OCI-LY3 (cell line): ENCODE measurements at regions not wholly inside any gene's neighbourhood (a gene's known extent, or its start where the extent isn't known, plus 50 kb on each side); places are given as distances from the start of the nearest gene placed in this dataset.
"Not testable (repeated sequence)": the region's sequence is repeated elsewhere in the genome, so short reads cannot be mapped to it uniquely, and the experiment has no call there.

Source experiments
- H2AFZ ChIP-seq: fragments of 200-600, 300-600 bp; shearing (Covaris generic); 2 replicates; pipeline ENCODE4 v1.6.0; 2014; ENCODE audit warnings: antibody characterized with exemption, low read depth, low read length
- H3K27ac ChIP-seq: fragments of 200-600, 300-600 bp; sonication (generic); 2 replicates; pipeline ENCODE4 v1.5.1; 2014; ENCODE audit warnings: mild to moderate bottlenecking, low read length, moderate library complexity, mixed read lengths
- H3K27me3 ChIP-seq: fragments of 200-600, 300-600 bp; sonication (generic); 2 replicates; pipeline ENCODE4 v1.6.1; 2014; ENCODE audit warnings: low read depth, low read length, mixed read lengths
- H3K36me3 ChIP-seq: fragments of 200-600, 300-600 bp; sonication (generic); replicated peaks from 2 replicates; pipeline ENCODE3; 2014; ENCODE audit warnings: low read depth, low read length, mixed read lengths
- H3K4me1 ChIP-seq: fragments of 300-600, 200-600 bp; sonication (generic); 2 replicates; pipeline ENCODE4 v1.6.1; 2014; ENCODE audit warnings: low read length, mixed read lengths
- H3K4me2 ChIP-seq: fragments of 200-600, 300-600 bp; sonication (generic); 2 replicates; pipeline ENCODE4 v1.6.1; 2014; ENCODE audit warnings: low read length, mixed read lengths
- H3K4me3 ChIP-seq: fragments of 300-600, 200-600 bp; sonication (generic); 2 replicates; pipeline ENCODE4 v1.5.1; 2014; ENCODE audit warnings: antibody characterized with exemption, mild to moderate bottlenecking, low read length, moderate library complexity
- H3K79me2 ChIP-seq: fragments of 300-600, 200-600 bp; shearing (Covaris generic); 2 replicates; pipeline ENCODE4 v1.6.1; 2014; ENCODE audit warnings: mild to moderate bottlenecking, low read length, mixed read lengths
- H3K9ac ChIP-seq: fragments of 300-600, 200-600 bp; shearing (Covaris generic); 2 replicates; pipeline ENCODE4 v1.6.0; 2014; ENCODE audit warnings: mild to moderate bottlenecking, low read length, moderate library complexity
- H3K9me3 ChIP-seq: fragments of 200-600, 300-600 bp; shearing (Covaris generic); 2 replicates; pipeline ENCODE4 v1.6.1; 2014; ENCODE audit warnings: low read length, mixed read lengths; ENCODE audit not compliant: insufficient read depth
- H4K20me1 ChIP-seq: fragments of 200-600, 300-600 bp; sonication (generic); 2 replicates; pipeline ENCODE4 v1.6.1; 2016; ENCODE audit warnings: low read length, mixed read lengths; ENCODE audit not compliant: insufficient read depth
- CTCF ChIP-seq: fragments of 200-600, 300-600 bp; sonication (generic); IDR thresholded peaks from 2 replicates; pipeline ENCODE4 v1.5.1; 2014; ENCODE audit warnings: antibody characterized with exemption, low read length, low read depth
- EZH2phosphoT487 ChIP-seq: fragments of 200-600 bp; shearing (Covaris generic); IDR thresholded peaks from 2 replicates; pipeline ENCODE4 v1.6.1; 2018; ENCODE audit warnings: antibody characterized with exemption, mixed run types, low read depth

DNA sequence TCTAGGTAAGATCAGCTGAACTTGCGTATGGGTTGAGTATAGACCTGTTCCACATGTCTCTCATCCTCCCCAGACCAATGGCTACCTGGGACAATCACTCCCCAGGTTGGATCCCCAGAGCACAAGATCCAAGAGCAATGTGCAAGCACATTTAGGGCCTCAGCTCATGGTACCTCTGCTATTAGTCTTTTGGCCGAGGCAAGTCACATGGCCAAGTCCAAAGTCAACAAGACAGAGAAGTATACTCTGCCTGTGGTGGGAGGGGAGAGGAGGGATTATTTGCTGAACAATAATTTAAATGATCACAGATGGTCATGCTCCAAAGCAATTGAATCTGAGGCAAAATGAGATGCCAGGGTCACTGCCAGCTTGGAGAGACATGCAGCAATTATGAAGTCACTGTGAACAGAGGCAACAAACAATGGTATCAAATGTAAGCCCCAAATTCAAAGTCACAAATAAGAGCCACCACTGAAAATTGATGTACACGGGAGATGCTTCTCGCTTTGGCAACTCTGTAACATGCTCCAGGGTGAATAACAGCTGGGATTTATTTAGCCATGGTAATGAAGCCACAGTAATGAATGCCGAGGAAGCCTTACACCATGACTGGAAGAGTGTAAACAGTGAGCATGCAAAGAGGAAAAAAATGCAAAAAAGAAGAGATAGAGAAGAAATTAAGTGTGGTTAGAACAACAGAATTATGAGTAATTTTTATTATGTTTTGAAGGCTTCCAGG is 149.1 kb downstream of the ZNF281 start:
- Histone ChIP-seq H3K27ac (no peak overlapping the region), H3K79me2 (no peaks in the 10 kb centered on the region), H3K4me3 (no peak overlapping the region), H3K4me2 (no peak overlapping the region), H2AFZ (no peak overlapping the region), H3K9ac (no peak overlapping the region), H3K36me3 (no peaks in the 10 kb centered on the region), H4K20me1 (no peaks in the 10 kb centered on the region), H3K4me1 (peaks cover 46% of the 10 kb centered on the region), H3K27me3 (no peaks in the 10 kb centered on the region), H3K9me3 (no peaks in the 10 kb centered on the region)
- TF ChIP-seq CTCF (no peak), EZH2phosphoT487 (no peak)

GRCh38 chr1:200258447-200259375 is 151.1 kb downstream of the ZNF281 start:
- Histone ChIP-seq H3K79me2 (no peaks in the 10 kb centered on the region), H3K4me2 (0 out of 2 replicates have a peak overlapping the region, but pooled peaks have one; percentile 18), H3K4me1 (peaks cover 25% of the 10 kb centered on the region), H3K4me3 (no peak overlapping the region), H4K20me1 (no peaks in the 10 kb centered on the region), H3K9ac (no peak overlapping the region), H3K27ac (no peak overlapping the region), H3K27me3 (no peaks in the 10 kb centered on the region), H2AFZ (no peak overlapping the region), H3K9me3 (no peaks in the 10 kb centered on the region), H3K36me3 (no peaks in the 10 kb centered on the region)
- peak; percentile 62 for TF ChIP-seq CTCF
- no peak for TF ChIP-seq EZH2phosphoT487

GRCh38 chr1:200257235-200257634 is 152.6 kb downstream of the ZNF281 start:
- Histone ChIP-seq H3K36me3 (no peaks in the 10 kb centered on the region), H3K9ac (no peak overlapping the region), H3K4me2 (no peak overlapping the region), H3K4me3 (no peak overlapping the region), H3K4me1 (peaks cover 11% of the 10 kb centered on the region), H3K79me2 (no peaks in the 10 kb centered on the region), H3K27me3 (no peaks in the 10 kb centered on the region), H2AFZ (no peak overlapping the region), H3K27ac (no peak overlapping the region), H3K9me3 (no peaks in the 10 kb centered on the region), H4K20me1 (no peaks in the 10 kb centered on the region)
- TF ChIP-seq EZH2phosphoT487 = no peak
- no peak for TF ChIP-seq CTCF

DNA sequence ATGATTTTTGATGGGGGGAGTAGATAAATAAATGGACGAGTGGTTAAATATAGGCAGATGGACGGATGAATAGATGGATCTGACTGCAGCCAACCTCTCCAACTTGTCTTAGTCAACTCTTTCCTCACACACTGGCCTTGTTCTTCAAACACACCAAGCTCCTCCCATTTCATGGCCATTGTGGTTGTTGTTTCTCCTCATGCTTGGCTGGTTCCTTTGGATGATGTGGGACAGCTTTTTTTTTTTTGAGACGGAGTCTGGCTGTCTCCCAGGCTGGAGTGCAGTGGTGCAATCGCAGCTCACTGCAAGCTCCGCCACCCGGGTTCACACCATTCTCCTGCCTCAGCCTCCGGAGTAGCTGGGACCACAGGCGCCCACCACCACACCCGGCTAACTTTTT is 155.2 kb downstream of the ZNF281 start:
- H3K9me3 ChIP-seq, H3K4me3 ChIP-seq, H4K20me1 ChIP-seq, H3K27me3 ChIP-seq, H3K4me1 ChIP-seq, H3K4me2 ChIP-seq, H3K79me2 ChIP-seq, H3K27ac ChIP-seq, H3K36me3 ChIP-seq, H3K9ac ChIP-seq, H2AFZ ChIP-seq: not testable (repeated sequence)
